NCI-H446 (cell line): ENCODE measurements at regions not wholly inside any gene's neighbourhood (a gene's known extent, or its start where the extent isn't known, plus 50 kb on each side); places are given as distances from the start of the nearest gene placed in this dataset.
"Not testable (repeated sequence)": the region's sequence is repeated elsewhere in the genome, so short reads cannot be mapped to it uniquely, and the experiment has no call there.

Source experiments
- DNase-seq, 2 experiments: peaks; one replicate each; lab custom pipeline; 2025; lab: John Stamatoyannopoulos, UW

DNA sequence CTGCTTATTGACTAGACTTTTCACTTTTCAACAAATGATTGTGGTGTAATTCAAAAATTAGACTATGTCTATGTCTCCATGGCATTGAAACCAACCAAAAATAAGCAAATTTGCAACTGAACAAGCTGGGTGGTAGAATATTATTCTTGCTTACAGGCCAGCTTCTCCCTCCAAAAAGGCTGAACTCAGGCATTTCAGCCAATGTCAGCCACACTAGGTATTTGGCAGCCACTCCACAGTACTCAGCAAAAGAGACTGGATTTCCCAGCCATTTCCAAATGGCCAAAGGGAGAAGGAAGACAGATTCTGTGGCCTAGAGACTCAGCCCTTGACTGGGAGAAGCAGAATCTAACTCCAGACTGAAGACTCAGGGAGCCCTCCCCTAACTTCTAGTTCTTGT lies 121.8 kb upstream of the IRX5 start:
- no peak for DNase-seq

DNA sequence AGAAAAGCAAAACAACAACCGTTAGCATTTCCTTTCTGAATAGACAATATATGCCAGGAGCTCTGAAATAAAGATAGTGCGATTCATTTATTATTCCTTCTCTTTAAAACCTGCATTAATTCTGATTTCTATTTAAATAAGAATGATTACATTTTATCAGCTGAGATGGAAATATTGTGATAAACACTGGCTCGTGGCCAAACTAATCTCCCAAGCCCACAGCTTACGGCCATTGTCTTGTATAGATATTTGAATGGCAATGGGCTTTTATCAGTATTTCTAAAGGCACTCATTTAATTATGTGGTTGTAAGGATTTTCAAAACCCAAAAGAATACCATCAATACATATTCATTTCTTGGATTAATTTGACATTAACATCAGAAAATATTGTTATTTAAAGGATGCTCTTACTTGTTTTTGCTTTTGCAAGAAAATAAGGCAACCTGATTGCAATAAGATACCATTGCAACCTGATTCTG lies 123.7 kb upstream of the IRX5 start:
- no peak for DNase-seq

DNA sequence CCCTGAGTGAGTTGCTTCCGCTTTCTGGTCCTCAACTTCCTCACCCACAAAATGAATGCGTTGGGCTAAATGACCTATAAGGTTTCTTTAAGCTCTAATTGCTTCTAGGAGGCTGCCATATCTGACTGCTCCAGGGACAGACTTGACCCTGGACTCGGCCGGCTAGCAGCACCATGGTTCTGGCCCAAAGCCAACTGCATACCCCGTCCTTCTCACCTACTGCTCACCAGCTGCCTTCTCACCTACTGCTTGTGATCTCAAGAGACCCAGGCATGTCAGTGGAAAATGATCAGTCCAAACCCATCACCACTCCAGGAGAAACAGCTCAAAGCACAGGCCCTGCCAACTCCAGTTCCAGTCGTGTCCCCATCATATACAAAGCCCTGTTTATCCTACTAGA lies 124.3 kb upstream of the IRX5 start:
- DNase-seq: no peak

DNA sequence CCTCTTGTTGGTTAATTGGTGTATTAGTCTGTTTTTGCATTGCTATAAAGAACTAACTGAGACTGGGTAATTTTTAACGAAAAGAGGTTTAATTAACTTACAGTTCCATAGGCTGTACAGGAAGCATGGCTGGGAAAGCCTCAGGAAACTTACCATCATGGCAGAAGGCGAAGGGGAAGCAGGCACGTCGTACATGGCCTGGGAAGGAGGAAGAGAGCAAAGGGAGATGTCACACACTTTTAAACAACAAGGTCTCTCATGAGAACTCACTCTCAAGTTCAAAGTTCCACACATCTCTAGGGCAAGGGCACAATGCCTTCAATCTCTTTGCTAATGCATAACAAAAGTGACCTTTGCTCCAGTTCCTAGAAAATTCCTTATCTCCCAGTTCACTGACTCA lies 125.0 kb upstream of the IRX5 start:
- no peak for DNase-seq

DNA sequence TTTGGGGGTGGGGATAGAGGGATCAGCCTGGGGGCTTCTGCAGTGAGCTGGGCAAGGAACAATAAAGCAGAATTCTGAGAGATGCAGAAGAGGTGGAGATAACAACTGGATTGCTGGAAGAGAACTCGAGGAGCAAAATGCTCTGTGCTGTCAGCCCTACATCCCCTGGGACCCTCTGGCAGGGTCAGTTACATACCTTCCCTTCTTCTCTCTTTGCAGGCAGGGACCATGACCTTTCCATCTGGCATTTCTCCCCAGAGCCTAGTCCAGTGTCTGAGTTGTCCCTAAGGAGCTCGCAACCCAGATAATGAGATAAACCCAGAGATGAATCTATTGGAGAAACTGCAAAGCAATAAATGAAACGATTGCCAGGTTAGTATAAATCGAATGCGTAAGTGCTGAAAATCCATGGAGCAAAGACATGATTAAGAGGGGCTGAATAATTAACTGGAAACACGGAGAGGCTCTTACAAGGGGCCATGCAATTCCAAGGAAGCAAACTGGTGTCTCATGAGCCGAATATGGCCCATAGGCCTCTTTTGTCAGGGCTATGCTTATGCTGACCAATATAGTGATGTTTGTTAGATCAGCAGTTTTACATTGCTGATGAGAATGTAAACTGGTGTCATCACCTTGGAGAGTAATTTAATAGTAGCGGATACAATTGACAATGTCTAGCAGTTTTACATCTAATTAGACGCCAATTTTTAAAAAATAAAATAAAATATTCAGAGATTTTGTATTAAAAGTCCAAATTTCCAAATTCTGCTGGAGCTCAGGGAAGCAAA lies 129.4 kb upstream of the IRX5 start:
- no peak for DNase-seq

DNA sequence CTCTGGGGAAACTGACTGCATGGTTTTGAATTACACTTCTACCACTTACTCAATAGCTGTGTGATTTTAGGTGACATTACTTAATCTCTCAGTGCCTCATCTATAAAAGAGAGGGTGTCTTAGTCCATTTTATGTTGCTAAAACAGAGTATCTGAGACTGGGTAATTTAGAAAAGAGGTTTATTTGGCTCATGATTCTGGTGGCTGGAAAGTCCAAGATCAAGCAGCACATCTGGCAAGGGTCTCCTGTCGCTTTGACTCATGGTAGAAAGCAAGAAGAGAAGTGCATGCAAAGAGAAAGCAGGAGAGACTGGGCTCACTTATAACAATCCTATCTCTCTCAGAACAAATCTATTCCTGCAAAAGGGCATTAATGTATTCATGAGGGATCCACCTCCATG lies 132.4 kb upstream of the IRX5 start:
- DNase-seq: no peak

DNA sequence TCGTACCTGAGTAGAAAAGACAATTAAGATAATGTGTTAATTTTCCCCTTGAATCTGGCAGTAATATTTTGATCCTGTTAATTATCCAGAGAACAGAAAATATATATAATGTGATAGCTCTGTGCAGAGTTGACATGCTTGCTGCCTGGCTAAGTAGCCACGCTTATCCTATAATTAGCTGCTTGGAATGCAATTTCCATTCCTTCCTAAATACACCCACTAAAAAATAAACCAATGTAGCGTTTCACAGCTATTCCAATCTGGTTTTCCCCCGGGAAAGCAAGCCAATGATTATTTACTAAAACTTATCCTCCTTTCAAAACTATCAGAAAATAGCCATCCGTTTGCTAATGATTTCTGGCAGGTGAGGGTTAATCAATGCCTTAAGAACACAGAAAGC lies 134.5 kb upstream of the IRX5 start:
- DNase-seq: no peak

DNA sequence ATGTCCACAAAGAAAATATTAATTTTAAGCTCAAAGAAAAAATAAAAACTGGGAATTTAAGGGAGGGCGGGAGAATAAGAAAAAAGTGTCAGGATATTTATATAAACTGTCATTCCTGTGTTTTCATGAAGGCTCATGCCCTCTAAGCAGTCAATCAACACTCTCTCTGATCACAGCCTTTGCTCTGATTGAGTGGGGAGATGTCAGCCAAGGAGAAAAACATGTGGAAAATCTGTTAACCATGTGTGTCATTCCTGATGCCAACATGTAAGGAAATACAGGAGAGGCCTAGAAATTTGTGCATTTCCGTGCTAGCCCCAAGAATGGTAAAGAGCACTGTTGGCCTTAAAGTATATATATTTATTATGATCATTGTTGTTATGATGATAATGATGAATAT lies 137.9 kb upstream of the IRX5 start:
- no peak for DNase-seq

DNA sequence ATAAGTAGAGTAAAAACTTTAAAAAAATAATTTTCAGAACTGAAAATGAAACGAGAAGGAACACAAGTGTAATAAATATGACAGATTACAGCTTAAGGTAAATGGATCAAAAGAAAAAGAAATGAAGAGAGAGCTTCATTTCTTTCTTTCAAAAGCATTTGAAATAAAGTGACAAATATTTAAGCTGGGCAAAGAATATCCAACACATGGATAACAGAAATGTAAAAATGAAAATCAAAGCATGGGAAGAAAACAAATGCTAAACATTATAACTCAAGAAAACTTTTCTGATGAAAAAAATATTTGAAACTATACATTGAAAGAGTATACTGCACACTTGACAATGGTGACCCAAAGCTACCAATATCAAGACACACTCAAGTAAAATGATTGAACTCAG lies 143.6 kb upstream of the IRX5 start:
- no peak for DNase-seq

DNA sequence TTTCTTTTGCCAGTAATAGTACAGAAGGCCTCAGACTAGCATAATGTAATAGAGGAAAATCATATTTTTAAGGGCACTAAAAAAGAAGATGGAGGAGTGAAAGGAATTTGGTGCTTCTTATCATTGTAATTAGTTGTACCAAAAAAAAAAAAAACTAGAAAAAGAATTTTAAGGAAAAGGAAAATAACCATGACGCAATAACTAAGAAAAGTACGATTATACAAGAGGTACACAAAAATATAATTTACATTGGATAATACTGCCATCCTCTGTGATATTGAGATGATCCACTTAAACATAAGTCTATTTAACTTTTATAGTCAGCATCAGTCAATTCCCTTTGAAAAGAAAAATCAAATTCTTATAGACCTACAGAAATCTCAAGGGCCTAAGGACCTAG lies 146.7 kb upstream of the IRX5 start:
- no peak for DNase-seq

DNA sequence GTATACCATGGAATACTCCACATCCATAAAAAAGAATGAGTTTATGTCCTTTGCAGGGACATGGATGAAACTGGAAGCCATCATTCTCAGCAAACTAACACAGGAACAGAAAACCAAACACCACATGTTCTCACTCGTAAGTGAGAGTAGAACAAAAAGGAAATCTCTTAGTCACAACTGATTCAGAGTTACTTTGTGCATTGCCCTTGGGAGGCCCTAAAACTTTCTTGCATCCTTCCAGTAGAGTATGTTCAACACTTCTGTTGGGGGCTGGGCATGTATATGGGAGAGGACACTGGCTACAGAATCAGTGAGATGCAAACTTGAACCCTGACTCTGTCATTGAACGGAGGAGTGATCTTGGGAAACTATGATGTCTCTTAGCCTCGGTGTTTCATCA lies 147.4 kb upstream of the IRX5 start:
- DNase-seq: no peak

DNA sequence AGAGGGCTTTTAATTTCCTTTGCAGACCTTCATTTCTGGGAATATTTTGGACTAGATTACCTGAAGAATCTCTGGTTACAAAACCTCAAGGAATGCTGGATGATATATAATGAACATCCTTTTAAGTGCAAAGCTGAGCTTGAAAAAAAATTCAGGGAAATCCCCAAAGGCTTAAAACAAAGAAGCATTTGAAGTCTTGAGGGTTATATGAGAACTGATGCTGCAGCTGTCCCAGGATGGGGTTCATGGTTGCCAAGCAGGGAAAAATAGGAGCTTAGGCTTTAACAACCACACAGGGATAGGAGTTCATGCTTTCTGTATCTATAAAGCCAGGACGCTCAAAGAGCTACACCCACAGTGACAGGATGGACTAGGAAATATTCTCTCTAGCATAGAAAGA lies 150.4 kb upstream of the IRX5 start:
- DNase-seq: no peak

DNA sequence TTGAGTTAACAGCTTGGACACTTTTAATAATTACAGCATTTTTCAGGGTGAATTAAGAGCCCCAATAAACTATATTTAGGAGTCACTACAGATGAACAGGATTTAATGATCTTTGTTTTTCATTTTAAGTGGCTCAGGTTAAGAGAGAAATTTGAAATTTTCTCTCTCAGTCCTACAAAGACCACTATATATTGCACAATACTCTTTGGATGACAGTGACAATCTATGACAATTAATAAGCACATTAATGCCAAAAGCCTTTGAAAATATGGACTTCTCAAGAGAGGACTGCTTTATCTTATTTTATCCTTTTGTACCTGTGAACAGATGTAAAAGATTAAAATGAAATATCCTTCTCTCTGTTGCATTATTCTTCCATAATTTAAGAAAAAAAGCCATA lies 151.1 kb upstream of the IRX5 start:
- DNase-seq: no peak

DNA sequence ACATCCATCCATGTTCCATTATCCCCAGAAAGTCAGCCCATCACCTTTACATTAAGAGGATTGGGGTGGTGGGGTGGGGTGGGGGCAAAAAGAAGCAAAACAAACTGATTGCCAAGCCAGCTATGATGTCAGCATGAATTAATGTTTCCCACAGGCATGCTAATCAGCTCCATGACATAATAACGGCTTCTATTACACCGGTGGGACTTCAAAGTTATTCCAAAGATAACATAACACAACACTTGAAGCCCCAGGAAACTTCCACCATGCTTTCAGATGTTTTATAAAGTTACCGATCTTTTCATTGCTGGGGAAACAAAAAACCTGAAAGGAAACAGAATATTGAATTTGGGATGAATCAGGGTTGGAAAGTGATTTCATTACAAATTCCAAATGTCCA lies 155.9 kb upstream of the IRX5 start:
- no peak for DNase-seq

DNA sequence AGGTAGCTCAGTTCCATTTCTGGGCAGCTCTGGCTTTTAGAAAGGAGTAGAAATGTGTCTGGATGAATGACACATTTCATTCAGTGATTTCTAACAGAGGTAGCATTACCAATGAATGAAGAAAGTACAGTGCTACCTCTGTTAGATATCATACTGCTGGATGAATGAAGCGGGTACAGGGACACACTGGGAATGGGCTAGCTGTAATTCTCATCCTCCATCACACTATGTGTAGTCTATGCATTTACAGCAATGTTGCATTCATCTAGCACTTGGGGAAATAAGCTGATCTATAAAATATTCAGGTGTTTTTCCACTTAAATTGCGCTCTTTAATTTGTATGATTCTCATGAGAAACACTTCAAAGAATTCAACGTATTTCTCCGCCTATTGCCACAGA lies 158.3 kb upstream of the IRX5 start:
- DNase-seq: no peak

DNA sequence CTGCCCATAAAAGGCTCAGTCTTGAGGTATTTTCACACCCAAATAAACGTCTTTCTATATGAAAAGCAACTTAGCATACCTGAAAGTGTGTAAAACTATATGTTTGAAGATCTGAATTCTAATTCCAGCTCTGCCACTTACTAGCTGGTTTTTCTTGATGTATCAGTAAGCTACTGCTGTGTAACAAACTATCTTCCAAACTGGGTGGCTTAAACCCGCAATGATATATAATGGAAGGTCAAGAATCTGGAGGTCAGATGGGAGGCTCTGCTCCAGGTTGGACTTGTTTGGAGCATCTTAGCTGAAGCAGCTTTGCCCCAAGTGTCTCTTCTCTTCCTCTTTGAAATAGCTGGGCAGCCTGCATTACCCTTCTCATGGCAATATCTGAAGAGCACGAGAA lies 164.3 kb upstream of the IRX5 start:
- no peak for DNase-seq

DNA sequence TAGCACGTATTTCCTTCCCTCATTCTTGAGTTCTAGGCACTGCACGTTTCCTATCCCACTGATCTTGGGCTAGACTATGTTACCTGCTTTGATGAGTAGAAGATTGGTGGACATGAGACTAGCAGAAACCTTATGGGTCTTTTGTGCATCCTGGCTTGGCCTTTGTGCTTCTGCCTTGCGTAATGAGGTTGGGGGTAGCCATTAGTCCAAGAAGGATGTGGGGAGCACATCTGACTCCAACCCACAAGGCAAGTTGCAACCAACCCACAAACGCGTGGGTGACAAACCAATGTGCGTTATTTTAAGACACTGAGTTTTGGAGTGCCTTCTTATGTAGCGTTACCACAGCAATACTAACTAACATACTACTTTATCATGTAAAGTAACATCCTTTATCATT lies 180.4 kb upstream of the IRX5 start:
- DNase-seq: no peak

DNA sequence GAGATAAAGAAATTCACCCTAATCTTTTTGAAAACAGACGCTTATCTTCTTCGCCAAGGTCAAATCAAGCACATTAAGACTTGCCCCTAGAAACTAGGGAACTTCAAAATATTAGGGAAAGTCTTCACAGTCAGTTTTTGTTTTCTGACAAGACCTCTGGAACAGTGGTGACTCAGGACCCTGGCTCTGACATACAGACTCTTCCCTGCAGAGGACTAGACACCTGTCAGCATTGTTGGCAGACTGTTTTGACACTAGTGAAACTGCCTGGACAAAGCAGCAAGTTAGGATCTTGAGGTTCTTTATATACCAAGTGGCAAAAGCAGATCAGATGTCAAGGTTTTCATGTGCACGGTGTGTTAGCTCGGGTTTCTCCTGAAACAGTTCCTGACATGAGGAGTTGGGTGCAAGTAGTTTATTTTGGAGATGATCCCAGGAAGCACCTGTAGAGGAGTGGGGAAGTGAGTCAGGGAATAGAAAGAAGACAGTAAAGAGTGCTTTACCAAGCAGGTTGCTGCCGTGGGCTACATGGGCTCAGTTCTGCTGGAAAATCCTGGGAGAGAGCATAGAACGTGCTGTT lies 182.0 kb upstream of the IRX5 start:
- no peak for DNase-seq

DNA sequence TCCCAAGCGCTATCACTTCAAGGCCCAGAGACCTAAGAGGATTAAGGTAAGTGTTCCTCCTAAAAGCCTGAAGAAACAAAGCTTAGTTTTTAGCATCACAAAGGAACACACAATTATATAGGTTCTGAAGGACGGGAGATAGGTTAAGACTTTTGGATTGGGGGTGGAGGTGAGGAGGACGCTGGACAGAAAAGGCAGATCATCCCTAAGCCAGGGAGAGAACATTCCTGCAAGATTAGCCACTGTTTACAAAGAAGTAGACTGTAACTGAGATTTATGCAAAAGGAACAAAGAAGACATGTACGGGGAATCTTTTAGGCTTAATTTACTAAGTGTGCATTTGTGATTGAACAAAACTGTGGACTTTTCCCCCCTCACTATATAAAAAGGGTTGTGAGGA lies 184.1 kb upstream of the IRX5 start:
- no peak for DNase-seq

DNA sequence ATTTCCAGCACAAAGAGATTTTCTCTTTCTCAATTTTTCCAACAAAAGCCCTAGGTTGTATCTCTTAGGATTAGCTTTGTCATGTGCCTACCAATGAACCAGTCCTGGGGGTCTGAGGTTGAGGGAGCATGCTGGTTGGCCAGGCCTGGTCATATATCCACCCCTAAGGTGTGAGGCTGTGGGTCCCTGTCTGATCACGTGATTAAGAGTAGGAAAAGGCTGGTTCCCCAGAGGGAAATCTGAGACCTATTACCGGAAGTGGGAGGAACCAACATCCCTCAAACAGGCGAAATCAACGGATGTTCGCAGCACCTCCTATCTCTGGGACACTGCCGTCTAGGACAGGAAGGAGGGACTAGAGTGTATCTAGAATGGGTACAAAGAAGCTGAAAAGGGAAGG lies 185.7 kb upstream of the IRX5 start:
- no peak for DNase-seq

DNA sequence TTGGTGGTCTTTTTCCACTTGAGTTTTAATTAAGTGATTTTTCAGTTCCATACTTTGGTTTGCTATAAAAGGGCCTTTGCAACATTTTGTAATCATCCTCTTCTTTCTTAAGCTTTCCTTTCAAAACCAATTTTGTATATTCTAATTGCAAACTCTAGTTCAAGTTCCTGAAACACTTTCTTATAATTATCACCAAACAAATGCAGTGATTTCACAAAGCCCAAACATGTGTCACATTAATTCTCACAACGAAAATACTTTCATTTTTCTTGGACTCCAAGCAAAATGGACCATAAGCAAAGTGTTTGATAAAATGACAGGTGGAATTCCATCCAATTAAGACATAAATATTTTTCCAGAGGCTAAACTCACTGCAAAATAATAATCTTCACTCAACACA lies 188.2 kb upstream of the IRX5 start:
- no peak for DNase-seq

DNA sequence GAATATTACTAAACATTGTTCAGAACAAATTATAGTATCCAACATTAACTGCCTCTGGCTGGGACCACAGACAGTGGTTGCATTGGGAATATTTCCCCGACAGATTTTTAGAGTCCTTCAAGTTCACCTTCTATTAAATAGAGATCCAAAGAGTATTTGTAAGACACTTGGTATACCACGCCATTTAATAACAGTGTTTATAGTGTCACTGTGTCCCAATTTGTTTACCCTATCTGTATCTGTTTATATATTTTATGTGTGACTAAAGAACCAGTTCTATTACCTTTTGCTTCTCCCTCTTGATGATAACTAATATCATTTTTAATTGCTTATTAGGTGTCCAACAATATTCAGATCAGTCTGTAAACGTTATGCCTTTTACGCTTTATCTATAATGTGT lies 191.3 kb upstream of the IRX5 start:
- DNase-seq: no peak

DNA sequence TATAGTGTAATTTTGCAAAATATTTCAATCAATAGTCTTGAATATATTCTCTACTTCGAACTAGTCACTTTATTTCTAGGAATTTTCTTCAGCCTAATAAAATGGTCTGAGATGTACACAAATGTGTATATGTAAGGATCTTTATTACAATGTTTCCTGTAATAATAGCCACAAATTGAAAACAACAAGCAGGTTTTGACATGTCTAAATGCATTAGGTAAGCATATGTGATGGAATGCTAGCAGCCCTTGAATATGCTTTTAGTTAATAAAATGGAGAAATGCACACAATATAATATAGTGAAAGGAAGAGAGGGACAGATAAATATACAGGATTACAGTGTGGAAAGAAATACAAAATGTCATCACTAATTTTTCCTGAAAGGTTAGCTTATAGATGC lies 196.5 kb upstream of the IRX5 start:
- no peak for DNase-seq

DNA sequence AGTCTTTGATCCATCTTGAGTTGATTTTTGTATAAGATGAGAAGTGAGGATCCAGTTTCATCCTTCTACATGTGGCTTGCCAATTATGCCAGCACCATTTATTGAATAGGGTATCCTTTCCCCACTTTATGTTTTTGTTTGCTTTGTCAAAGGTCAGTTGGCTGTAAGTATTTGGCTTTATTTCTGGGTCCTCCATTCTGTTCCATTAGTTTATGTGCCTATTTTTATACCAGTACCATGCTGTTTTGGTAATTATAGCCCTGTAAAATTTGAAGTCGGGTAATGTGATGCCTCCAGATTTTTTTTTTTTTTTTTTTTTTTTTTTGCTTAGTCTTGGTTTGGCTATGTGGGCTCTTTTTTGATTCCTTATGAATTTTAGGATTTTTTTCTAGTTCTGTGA lies 203.0 kb upstream of the IRX5 start:
- DNase-seq: not testable (repeated sequence)
